Activated T-cell treated with anti-CD3 and anti-CD28 coated beads, Interleukin-2, amount 50 U/mL, for 4 hours (primary cell): ENCODE measurements at regions not wholly inside any gene's neighbourhood (a gene's known extent, or its start where the extent isn't known, plus 50 kb on each side); places are given as distances from the start of the nearest gene placed in this dataset.
"Not testable (repeated sequence)": the region's sequence is repeated elsewhere in the genome, so short reads cannot be mapped to it uniquely, and the experiment has no call there.

Experiments used
- ATAC-seq, 2 donors: fragments of 200-7000 bp; cut with Tn5 transposase; one replicate each; pipeline ENCODE4 v1.10.0; 2021
- DNase-seq: peaks from one replicate; pipeline ENCODE4 v3.0.0-alpha.2; 2020
- H3K27me3 Mint-ChIP-seq: one replicate; pipeline ENCODE4 v1.8.0; 2021; ENCODE audit warnings: low read depth, mixed read lengths
- H3K36me3 Mint-ChIP-seq: one replicate; pipeline ENCODE4 v1.8.0; 2022; ENCODE audit warnings: mixed read lengths; ENCODE audit not compliant: insufficient read depth
- H3K4me1 Mint-ChIP-seq: one replicate; pipeline ENCODE4 v1.8.0; 2021; ENCODE audit warnings: low read depth, mixed read lengths
- H3K4me3 Mint-ChIP-seq: one replicate; pipeline ENCODE4 v1.8.0; 2021; ENCODE audit warnings: mild to moderate bottlenecking, moderate library complexity, mixed read lengths
- H3K9me3 Mint-ChIP-seq: one replicate; pipeline ENCODE4 v1.8.0; 2021; ENCODE audit warnings: mixed read lengths

- Mint-ChIP-seq H3K27me3 (no peaks in the 10 kb centered on the region), H3K4me1 (peaks cover 8% of the 10 kb centered on the region), H3K36me3 (peaks cover 11% of the 10 kb centered on the region), H3K4me3 (no peak overlapping the region), H3K9me3 (no peaks in the 10 kb centered on the region)
- DNase-seq (no peak), ATAC-seq (no peak)
These were observed 154.2 kb downstream of the KCNJ12 start for GRCh38 chr17:21530311-21530710.

DNA sequence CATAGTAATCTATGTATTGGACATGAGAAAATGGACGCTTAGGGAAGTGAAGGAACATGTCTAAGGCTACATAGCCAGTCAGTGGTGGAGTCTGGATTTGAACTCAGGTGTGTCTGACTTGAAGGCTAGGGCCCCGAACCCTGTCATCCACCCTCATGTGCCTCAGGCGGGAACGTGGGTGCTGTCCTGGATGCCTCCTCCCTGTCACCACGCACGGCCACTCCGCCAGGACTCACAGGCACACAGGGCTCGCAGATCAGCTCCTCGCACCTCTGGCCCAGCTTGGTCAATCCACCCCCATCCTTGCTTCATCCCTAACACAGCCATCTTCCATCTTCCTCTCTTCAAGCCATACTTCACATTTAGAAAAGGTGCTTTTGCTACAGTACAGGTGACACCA, 154.7 kb downstream of the KCNJ12 start:
- peaks cover 8% of the 10 kb centered on the region for H3K4me1 Mint-ChIP-seq
- H3K36me3 Mint-ChIP-seq = peaks cover 13% of the 10 kb centered on the region
- DNase-seq = no peak
- H3K4me3 Mint-ChIP-seq = no peak overlapping the region
- no peaks in the 10 kb centered on the region for H3K27me3 Mint-ChIP-seq
- no peaks in the 10 kb centered on the region for H3K9me3 Mint-ChIP-seq
- no peak for ATAC-seq

DNA sequence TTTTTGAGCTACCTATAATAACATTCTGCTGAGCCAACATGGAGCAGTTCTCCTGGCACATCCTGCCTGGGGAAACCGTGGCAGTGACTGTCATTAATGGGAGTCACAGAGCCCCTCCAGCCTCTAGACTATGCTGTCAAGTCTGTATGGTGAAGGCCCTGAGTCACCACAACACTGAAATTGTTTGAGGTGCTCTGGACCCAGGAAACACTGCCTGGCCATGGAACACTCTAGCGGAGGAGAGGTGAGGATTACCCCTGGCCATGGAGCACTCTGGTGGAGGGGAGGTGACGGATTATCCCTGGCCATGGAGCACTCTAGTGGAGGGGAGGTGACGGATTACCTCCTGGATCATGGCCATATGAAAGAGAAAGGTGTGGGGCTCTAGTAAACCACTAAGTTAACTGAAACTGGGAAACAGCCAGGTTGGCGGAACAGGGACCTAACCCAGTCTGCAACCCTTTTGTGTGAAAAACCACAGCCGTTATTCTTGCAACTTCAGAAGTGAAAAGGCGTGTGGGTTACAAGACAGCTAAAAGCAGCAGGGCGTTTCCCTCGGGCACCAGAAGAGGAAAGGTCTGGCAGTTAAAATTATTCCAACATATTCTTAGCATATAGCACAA, 156.7 kb downstream of the KCNJ12 start:
- peak; percentile 46 to 62 for ATAC-seq
- no peak overlapping the region for H3K4me3 Mint-ChIP-seq
- peaks cover 24% of the 10 kb centered on the region for H3K36me3 Mint-ChIP-seq
- peaks cover 11% of the 10 kb centered on the region for H3K9me3 Mint-ChIP-seq
- peaks cover 8% of the 10 kb centered on the region for H3K4me1 Mint-ChIP-seq
- no peaks in the 10 kb centered on the region for H3K27me3 Mint-ChIP-seq
- no peak for DNase-seq

DNA sequence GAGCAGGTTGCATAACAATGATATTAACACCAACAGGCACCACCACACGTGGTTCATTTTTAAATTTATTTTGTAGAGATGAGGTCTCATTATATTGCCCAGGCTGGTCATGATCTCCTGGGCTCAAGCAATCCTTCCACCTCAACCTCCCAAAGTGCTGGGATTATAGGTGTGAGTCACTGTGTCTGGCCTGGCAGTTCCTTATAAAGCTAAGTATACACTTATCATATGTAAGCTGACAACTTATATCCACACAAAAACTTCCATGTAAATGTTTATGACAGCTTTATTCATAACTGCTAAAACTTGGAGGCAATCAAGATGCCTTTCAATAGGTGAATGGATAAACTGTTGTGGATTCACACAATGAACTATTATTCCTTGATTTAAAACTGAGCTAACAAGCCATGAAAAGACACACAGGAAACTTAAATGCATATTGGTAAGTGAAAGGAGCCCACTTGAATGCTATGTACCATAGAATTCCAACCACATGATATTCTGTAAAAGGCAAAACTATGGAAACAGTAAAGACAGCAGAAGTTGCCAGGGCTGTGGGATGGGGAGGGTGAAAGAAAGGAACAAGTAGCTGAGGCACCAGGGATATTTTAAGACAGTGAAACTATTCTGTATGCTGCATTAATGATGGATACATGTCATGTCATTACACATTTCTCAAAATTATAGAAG, 156.5 kb upstream of the KCNJ18 start:
- Mint-ChIP-seq H3K9me3 (peaks cover 18% of the 10 kb centered on the region), H3K4me3 (no peak overlapping the region), H3K36me3 (peaks cover 28% of the 10 kb centered on the region), H3K27me3 (no peaks in the 10 kb centered on the region), H3K4me1 (peaks cover 21% of the 10 kb centered on the region)
- ATAC-seq (no peak), DNase-seq (no peak)

- H3K27me3 Mint-ChIP-seq = no peaks in the 10 kb centered on the region
- no peak overlapping the region for H3K4me3 Mint-ChIP-seq
- no peak for ATAC-seq
- peaks cover 21% of the 10 kb centered on the region for H3K4me1 Mint-ChIP-seq
- H3K9me3 Mint-ChIP-seq = peaks cover 18% of the 10 kb centered on the region
- H3K36me3 Mint-ChIP-seq = peaks cover 27% of the 10 kb centered on the region
- DNase-seq = no peak
These were observed 155.0 kb upstream of the KCNJ18 start for GRCh38 chr17:21537302-21537701.

DNA sequence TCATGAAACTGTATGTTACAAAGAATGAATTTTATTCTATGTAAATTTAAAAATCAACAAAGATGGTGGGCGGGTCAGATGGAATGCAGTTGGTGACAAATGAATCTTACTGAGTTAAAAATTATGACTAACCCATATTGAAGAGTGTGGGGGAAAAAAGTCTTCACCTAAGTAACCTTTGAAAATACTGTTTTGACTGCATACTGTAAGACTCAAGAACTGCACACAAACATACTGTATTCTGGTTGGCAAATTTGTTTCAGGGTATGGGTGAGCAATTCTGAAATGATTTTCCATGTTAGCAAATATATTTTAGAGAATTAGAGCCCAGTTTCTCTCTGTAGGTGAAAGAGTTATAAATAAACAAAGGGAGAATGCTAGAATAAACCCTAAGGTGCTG, 153.7 kb upstream of the KCNJ18 start:
- Mint-ChIP-seq H3K36me3 (peaks cover 30% of the 10 kb centered on the region), H3K9me3 (peaks cover 18% of the 10 kb centered on the region), H3K4me1 (peaks cover 12% of the 10 kb centered on the region), H3K27me3 (no peaks in the 10 kb centered on the region), H3K4me3 (no peak overlapping the region)
- DNase-seq (no peak), ATAC-seq (peak; percentile 94 to 96)

DNA sequence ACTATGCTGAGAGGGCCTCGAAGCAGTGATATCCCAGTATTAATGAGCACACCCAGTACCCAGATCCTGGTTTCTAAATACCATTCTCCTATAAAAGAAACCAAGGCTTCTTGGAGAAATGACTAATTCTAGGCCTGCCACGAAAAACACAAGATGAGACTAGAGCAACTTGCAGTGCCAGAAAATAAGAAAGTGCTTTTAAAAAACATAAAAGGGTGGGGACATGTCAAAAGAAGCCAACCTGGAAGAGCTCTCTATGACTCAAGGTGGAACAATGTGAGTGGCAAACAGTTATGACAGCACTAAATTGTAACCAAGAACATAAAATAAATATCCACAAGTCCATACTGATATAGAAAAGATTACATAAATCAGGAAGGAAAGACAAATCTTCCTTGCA, 153.2 kb upstream of the KCNJ18 start:
- Mint-ChIP-seq H3K36me3 (peaks cover 30% of the 10 kb centered on the region), H3K9me3 (peaks cover 18% of the 10 kb centered on the region), H3K4me1 (peaks cover 12% of the 10 kb centered on the region), H3K27me3 (no peaks in the 10 kb centered on the region), H3K4me3 (no peak overlapping the region)
- DNase-seq = no peak
- peak; percentile 41 to 53 for ATAC-seq

GRCh38 chr17:21540502-21540901, 151.8 kb upstream of the KCNJ18 start:
- DNase-seq = no peak
- H3K4me3 Mint-ChIP-seq = no peak overlapping the region
- no peak for ATAC-seq
- H3K27me3 Mint-ChIP-seq = no peaks in the 10 kb centered on the region
- peaks cover 26% of the 10 kb centered on the region for H3K36me3 Mint-ChIP-seq
- peaks cover 12% of the 10 kb centered on the region for H3K4me1 Mint-ChIP-seq
- peaks cover 18% of the 10 kb centered on the region for H3K9me3 Mint-ChIP-seq

DNA sequence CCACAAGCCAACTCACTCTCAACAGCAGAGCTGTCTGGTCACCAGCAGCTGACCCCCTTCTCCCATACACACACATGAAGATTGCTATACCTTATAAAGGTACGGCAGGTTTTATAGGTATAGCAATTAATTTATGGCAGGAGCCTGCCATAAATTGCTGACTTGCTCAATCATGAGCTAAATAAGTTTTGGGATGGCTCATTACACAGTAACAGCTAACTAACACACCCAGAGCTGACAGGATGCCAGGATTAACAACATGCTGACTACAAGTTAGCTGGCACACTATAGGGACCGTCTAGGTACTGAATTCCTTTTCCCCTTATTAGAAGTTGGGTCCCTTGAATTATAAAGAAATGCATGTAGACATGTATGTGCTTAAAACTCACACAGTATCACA, 150.3 kb upstream of the KCNJ18 start:
- no peak overlapping the region for H3K4me3 Mint-ChIP-seq
- peaks cover 17% of the 10 kb centered on the region for H3K4me1 Mint-ChIP-seq
- H3K27me3 Mint-ChIP-seq = no peaks in the 10 kb centered on the region
- peaks cover 25% of the 10 kb centered on the region for H3K36me3 Mint-ChIP-seq
- ATAC-seq (no peak), DNase-seq (no peak)
- H3K9me3 Mint-ChIP-seq = peaks cover 12% of the 10 kb centered on the region

DNA sequence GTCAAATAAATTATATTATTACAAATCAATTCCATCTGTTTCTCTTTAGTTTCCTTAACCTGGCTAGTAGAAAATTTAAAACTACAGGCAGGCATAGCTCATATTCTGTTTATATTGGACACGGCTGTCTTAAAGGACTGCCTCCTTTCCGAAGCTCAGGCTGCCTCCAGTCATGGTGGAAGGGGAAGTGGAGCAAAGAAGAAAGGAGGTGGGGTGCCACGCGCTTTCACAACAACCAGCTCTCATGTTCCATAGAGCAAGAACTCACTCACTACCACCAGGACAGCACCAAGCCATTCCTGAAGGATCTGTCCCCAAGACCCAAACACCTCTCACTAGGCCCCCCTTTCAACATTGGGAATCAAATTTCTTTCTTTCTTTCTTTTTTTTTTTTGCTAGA, 149.3 kb upstream of the KCNJ18 start:
- Mint-ChIP-seq H3K36me3 (peaks cover 20% of the 10 kb centered on the region), H3K9me3 (peaks cover 6% of the 10 kb centered on the region), H3K4me3 (no peak overlapping the region), H3K27me3 (no peaks in the 10 kb centered on the region), H3K4me1 (peaks cover 17% of the 10 kb centered on the region)
- ATAC-seq (no peak), DNase-seq (no peak)

GRCh38 chr17:21545064-21545463, 147.3 kb upstream of the KCNJ18 start:
- H3K4me1 Mint-ChIP-seq = peaks cover 23% of the 10 kb centered on the region
- no peak overlapping the region for H3K4me3 Mint-ChIP-seq
- no peak for DNase-seq
- ATAC-seq = no peak
- H3K27me3 Mint-ChIP-seq = peaks cover 3% of the 10 kb centered on the region
- H3K9me3 Mint-ChIP-seq = no peaks in the 10 kb centered on the region
- peaks cover 32% of the 10 kb centered on the region for H3K36me3 Mint-ChIP-seq

GRCh38 chr17:21548236-21548635, 144.1 kb upstream of the KCNJ18 start:
- no peak for ATAC-seq
- H3K9me3 Mint-ChIP-seq = no peaks in the 10 kb centered on the region
- no peak for DNase-seq
- peaks cover 9% of the 10 kb centered on the region for H3K27me3 Mint-ChIP-seq
- H3K4me3 Mint-ChIP-seq = peak overlapping the region; percentile 25
- H3K36me3 Mint-ChIP-seq = peaks cover 24% of the 10 kb centered on the region
- peaks cover 30% of the 10 kb centered on the region for H3K4me1 Mint-ChIP-seq

GRCh38 chr17:21549107-21549687, 143.1 kb upstream of the KCNJ18 start:
- ATAC-seq (peak in 1 of 2 donors; percentile 8), DNase-seq (no peak)
- peaks cover 24% of the 10 kb centered on the region for H3K36me3 Mint-ChIP-seq
- peaks cover 4% of the 10 kb centered on the region for H3K9me3 Mint-ChIP-seq
- peak overlapping the region; percentile 88 for H3K4me3 Mint-ChIP-seq
- H3K4me1 Mint-ChIP-seq = peaks cover 30% of the 10 kb centered on the region
- peaks cover 16% of the 10 kb centered on the region for H3K27me3 Mint-ChIP-seq

DNA sequence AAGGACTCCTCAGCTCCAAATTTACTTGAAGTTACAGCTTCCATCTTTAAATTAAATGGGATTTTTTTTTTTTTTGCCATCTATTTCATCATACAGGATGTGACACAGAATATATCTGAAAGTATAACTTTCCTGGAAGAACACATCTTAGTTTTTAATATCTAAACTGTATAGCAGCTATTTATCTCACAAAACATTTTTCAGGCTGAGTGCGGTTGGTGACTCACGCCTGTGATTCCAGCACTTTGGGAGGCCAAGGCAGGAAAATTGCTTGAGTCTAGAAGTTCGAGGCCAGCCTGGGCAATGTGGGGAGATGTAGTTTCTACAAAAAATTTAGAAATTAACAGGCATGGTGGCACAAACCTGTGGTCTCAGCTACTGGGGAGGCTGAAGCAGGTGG, 142.3 kb upstream of the KCNJ18 start:
- not testable (repeated sequence) for DNase-seq, ATAC-seq
- Mint-ChIP-seq H3K36me3 (peaks cover 21% of the 10 kb centered on the region), H3K9me3 (peaks cover 10% of the 10 kb centered on the region), H3K27me3 (peaks cover 16% of the 10 kb centered on the region), H3K4me3 (peak overlapping the region; percentile 88), H3K4me1 (peaks cover 30% of the 10 kb centered on the region)
